ENCODE measurements at regions not wholly inside any gene's neighbourhood (a gene's known extent, or its start where the extent isn't known, plus 50 kb on each side); places are given as distances from the start of the nearest gene placed in this dataset.

GRCh38 chr17:12523244-12523643, 142.4 kb upstream of the MYOCD start:
- no peak for DNase-seq (ENCODE audit: low read depth, low spot score)

- DNase-seq (ENCODE audit: low read depth, low spot score) = no peak
Measured at GRCh38 chr17:12528036-12528435, 137.7 kb upstream of the MYOCD start.

- DNase-seq (ENCODE audit: low read depth, low spot score) = no peak
Measured at GRCh38 chr17:12530161-12530560, 135.5 kb upstream of the MYOCD start.

- DNase-seq (ENCODE audit: low read depth, low spot score) = no peak
Measured at GRCh38 chr17:12536021-12536420, 129.7 kb upstream of the MYOCD start.

GRCh38 chr17:12536472-12536871, 129.2 kb upstream of the MYOCD start:
- DNase-seq (ENCODE audit: low read depth, low spot score) = no peak

GRCh38 chr17:12537436-12537835, 128.3 kb upstream of the MYOCD start:
- DNase-seq (ENCODE audit: low read depth, low spot score) = no peak

GRCh38 chr17:12538003-12538402, 127.7 kb upstream of the MYOCD start:
- no peak for DNase-seq (ENCODE audit: low read depth, low spot score)

- no peak for DNase-seq (ENCODE audit: low read depth, low spot score)
Measured at GRCh38 chr17:12545877-12546513, 119.7 kb upstream of the MYOCD start.

- DNase-seq (ENCODE audit: low read depth, low spot score) = no peak
Measured at GRCh38 chr17:12546983-12547382, 118.7 kb upstream of the MYOCD start.

GRCh38 chr17:12547831-12548230, 117.9 kb upstream of the MYOCD start:
- DNase-seq (ENCODE audit: low read depth, low spot score) = no peak

GRCh38 chr17:12548558-12548957, 117.1 kb upstream of the MYOCD start:
- DNase-seq (ENCODE audit: low read depth, low spot score) = no peak

GRCh38 chr17:12549499-12550041, 116.1 kb upstream of the MYOCD start:
- no peak for DNase-seq (ENCODE audit: low read depth, low spot score)

- no peak for DNase-seq (ENCODE audit: low read depth, low spot score)
Measured at GRCh38 chr17:12553625-12554024, 112.1 kb upstream of the MYOCD start.

GRCh38 chr17:12554251-12554650, 111.4 kb upstream of the MYOCD start:
- DNase-seq (ENCODE audit: low read depth, low spot score) = no peak

GRCh38 chr17:12566291-12566690, 99.4 kb upstream of the MYOCD start:
- DNase-seq (ENCODE audit: low read depth, low spot score) = no peak

- no peak for DNase-seq (ENCODE audit: low read depth, low spot score)
Measured at GRCh38 chr17:12567077-12568053, 98.3 kb upstream of the MYOCD start.

GRCh38 chr17:12568358-12569251, 97.1 kb upstream of the MYOCD start:
- DNase-seq (ENCODE audit: low read depth, low spot score) = no peak

- DNase-seq (ENCODE audit: low read depth, low spot score) = no peak
Measured at GRCh38 chr17:12571606-12572005, 94.1 kb upstream of the MYOCD start.

GRCh38 chr17:12574525-12574924, 91.2 kb upstream of the MYOCD start:
- no peak for DNase-seq (ENCODE audit: low read depth, low spot score)

- DNase-seq (ENCODE audit: low read depth, low spot score) = no peak
Measured at GRCh38 chr17:12575641-12576040, 90.0 kb upstream of the MYOCD start.

- DNase-seq (ENCODE audit: low read depth, low spot score) = no peak
Measured at GRCh38 chr17:12579288-12579687, 86.4 kb upstream of the MYOCD start.

- DNase-seq (ENCODE audit: low read depth, low spot score) = no peak
Measured at GRCh38 chr17:12580640-12581039, 85.0 kb upstream of the MYOCD start.

Measured in smooth muscle cell of the brain vasculature (primary cell).